ENCODE measurements at regions not wholly inside any gene's neighbourhood (a gene's known extent, or its start where the extent isn't known, plus 50 kb on each side); places are given as distances from the start of the nearest gene placed in this dataset.

- H3K36me3 ChIP-seq, result no peaks in the 10 kb centered on the region
- H3K27ac ChIP-seq, result no peak overlapping the region
- H3K27me3 ChIP-seq, result no peaks in the 10 kb centered on the region
- DNase-seq, result no peak
- TF ChIP-seq CTCF (IDR thresholded peaks at IDR 0.05), result no peak
- TF ChIP-seq POLR2A (IDR thresholded peaks at IDR 0.05), result no peak
- intact Hi-C loops (cut with DNase I; ENCODE audit: low total_unique reads), result no loop called here
- peaks cover 0 to 4% of the 10 kb centered on the region in 2 donors for H3K4me1 ChIP-seq
- no peaks in the 10 kb centered on the region for H3K9me3 ChIP-seq
- H3K4me3 ChIP-seq, result no peak overlapping the region
Measured at GRCh38 chr7:46929359-46929758, 652.6 kb downstream of the TNS3 start.

- H3K27ac ChIP-seq, result no peak overlapping the region
- TF ChIP-seq CTCF (IDR thresholded peaks at IDR 0.05) (no peak), POLR2A (IDR thresholded peaks at IDR 0.05) (no peak)
- H3K4me3 ChIP-seq, result no peak overlapping the region
- H3K4me1 ChIP-seq, result peaks cover 0 to 4% of the 10 kb centered on the region in 2 donors
- no peaks in the 10 kb centered on the region for H3K27me3 ChIP-seq
- no peaks in the 10 kb centered on the region for H3K36me3 ChIP-seq
- intact Hi-C loops (cut with DNase I; ENCODE audit: low total_unique reads), result no loop called here
- H3K9me3 ChIP-seq, result no peaks in the 10 kb centered on the region
- DNase-seq, result no peak
Measured at GRCh38 chr7:46928719-46929118, 653.2 kb downstream of the TNS3 start.

GRCh38 chr7:46927131-46927810 lies 654.6 kb downstream of the TNS3 start:
- no peak overlapping the region for H3K4me3 ChIP-seq
- TF ChIP-seq CTCF (IDR thresholded peaks at IDR 0.05), result no peak
- TF ChIP-seq POLR2A (IDR thresholded peaks at IDR 0.05), result no peak
- DNase-seq, result no peak
- H3K36me3 ChIP-seq, result no peaks in the 10 kb centered on the region
- H3K9me3 ChIP-seq, result no peaks in the 10 kb centered on the region
- intact Hi-C loops (cut with DNase I; ENCODE audit: low total_unique reads), result no loop called here
- H3K27me3 ChIP-seq, result no peaks in the 10 kb centered on the region
- H3K27ac ChIP-seq, result no peak overlapping the region
- H3K4me1 ChIP-seq, result peaks cover 0 to 4% of the 10 kb centered on the region in 2 donors

- H3K4me3 ChIP-seq, result no peak overlapping the region
- H3K27me3 ChIP-seq, result no peaks in the 10 kb centered on the region
- intact Hi-C loops (cut with DNase I; ENCODE audit: low total_unique reads), result no loop called here
- H3K27ac ChIP-seq, result no peak overlapping the region
- H3K4me1 ChIP-seq, result no peaks in the 10 kb centered on the region
- DNase-seq, result no peak
- H3K36me3 ChIP-seq, result no peaks in the 10 kb centered on the region
- H3K9me3 ChIP-seq, result no peaks in the 10 kb centered on the region
- TF ChIP-seq CTCF (IDR thresholded peaks at IDR 0.05) (no peak), POLR2A (IDR thresholded peaks at IDR 0.05) (no peak)
Measured at GRCh38 chr7:46916581-46916980, 665.3 kb downstream of the TNS3 start.

- H3K27me3 ChIP-seq, result no peaks in the 10 kb centered on the region
- H3K4me1 ChIP-seq, result no peaks in the 10 kb centered on the region
- no peaks in the 10 kb centered on the region for H3K9me3 ChIP-seq
- DNase-seq, result no peak
- H3K4me3 ChIP-seq, result no peak overlapping the region
- intact Hi-C loops (cut with DNase I; ENCODE audit: low total_unique reads), result no loop called here
- no peak overlapping the region for H3K27ac ChIP-seq
- H3K36me3 ChIP-seq, result no peaks in the 10 kb centered on the region
- TF ChIP-seq POLR2A (IDR thresholded peaks at IDR 0.05) (no peak), CTCF (IDR thresholded peaks at IDR 0.05) (no peak)
Measured at GRCh38 chr7:46912692-46913091, 669.2 kb downstream of the TNS3 start.
